RCC 7860 (cell line): ENCODE measurements at regions not wholly inside any gene's neighbourhood (a gene's known extent, or its start where the extent isn't known, plus 50 kb on each side); places are given as distances from the start of the nearest gene placed in this dataset.
"Not testable (repeated sequence)": the region's sequence is repeated elsewhere in the genome, so short reads cannot be mapped to it uniquely, and the experiment has no call there.

Experiments used
- DNase-seq: peaks from one replicate; pipeline ENCODE4 v3.0.0-alpha.2; 2015; ENCODE audit warnings: low spot score
- FAIRE-seq: peaks from 2 replicates; lab custom pipeline; 2012; peaks lifted over from hg19 to GRCh38; lab: Jason Lieb, UNC

DNA sequence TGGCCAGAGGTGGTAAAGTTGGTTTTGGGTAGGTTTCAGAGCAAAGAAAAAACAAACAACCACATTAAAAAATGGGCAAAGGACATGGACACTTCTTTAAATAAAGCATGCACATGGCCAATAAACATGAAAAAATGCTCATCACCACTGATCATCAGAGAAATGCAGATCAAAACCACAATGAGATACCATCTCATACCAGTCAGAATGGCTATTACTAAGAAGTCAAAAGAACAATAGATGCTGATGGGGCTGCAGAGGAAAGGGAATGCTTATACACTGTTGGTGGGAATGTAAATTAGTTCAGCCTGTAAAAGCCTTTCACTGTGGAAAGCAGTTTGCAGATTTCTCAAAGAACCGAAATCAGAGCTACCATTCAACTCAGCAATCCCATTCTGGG lies 598.4 kb upstream of the SOX9 start:
- FAIRE-seq (no peak), DNase-seq (no peak)

DNA sequence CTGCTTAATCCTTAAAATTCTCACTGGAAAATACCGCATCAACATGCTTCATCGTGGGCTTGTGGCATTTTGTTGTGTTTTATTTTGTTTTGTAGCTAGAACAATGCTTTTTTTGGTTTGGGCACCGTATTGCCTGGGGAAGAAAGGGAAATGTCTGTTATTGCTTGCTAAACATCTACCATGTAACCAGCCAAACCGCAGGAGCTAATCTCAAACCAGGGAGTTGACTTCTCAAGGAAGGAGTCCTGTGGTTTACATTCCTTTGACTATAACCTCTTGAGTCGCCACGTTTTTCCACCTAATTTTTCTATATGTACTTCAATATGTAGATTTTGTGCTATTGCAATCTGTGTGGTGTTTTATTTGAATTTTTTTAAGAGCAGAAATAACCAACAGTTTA lies 593.5 kb upstream of the SOX9 start:
- peak; percentile 39 for DNase-seq
- peak; percentile 77 for FAIRE-seq

- DNase-seq, result no peak
- FAIRE-seq, result no peak
Measured at GRCh38 chr17:71528210-71528609, 592.6 kb upstream of the SOX9 start.

- FAIRE-seq (no peak), DNase-seq (no peak)
Measured at GRCh38 chr17:71530248-71530647, 590.6 kb upstream of the SOX9 start.

DNA sequence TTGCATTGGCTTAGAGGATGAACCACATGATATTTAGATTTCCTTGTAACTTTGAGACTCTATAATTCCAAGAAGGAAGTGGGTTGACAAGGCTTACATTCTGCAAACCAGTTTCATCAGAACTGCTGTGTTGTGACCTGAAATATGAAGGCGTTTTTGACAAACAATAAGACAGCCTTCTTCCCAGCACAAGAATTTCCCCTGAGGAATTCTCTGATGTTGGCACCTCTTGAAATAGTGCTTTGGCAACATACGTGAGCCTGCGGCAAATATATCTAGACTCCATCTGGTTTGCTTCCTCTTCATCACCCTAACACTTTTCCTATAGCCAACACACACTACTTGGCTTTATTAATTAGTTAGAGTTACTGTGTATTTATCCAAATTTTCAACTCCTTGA lies 585.5 kb upstream of the SOX9 start:
- no peak for DNase-seq
- FAIRE-seq, result no peak

DNA sequence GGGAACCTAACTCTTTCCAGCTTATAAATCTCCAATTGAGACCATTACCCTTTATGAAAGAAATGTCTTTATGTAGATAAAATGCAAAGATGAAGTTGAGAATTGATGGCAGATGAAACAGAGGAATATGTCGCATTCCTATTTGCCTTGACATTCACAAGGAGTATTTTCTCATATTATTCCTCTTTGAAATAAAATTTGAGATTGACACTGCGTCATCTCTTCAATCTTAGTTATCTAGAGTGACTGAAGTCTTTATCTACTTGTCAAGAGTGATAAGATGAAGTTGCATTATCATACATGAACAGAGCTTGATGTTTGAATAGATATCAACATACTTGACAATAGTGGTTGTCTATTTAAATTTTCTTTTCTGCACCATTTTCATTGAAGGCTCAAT lies 574.4 kb upstream of the SOX9 start:
- FAIRE-seq, result no peak
- DNase-seq, result no peak

DNA sequence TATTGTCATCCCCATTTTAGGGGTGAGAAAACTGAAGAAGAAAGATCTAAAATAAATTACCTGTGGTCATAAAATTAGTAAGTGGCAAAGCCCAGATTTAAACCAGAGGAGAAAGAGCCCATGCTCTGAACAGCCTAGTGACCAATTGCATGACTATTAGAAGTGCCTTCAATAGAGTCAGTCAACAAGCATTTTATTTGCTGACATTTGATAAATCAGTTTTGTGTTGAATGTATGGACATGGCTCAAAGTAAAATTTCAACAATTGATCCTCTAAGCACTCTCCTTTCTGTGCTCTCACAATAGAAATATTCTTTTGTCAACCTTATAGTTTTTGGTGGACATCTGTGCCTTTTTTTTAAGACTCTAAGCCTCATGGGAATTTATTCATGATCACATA lies 572.9 kb upstream of the SOX9 start:
- DNase-seq (no peak), FAIRE-seq (no peak)

DNA sequence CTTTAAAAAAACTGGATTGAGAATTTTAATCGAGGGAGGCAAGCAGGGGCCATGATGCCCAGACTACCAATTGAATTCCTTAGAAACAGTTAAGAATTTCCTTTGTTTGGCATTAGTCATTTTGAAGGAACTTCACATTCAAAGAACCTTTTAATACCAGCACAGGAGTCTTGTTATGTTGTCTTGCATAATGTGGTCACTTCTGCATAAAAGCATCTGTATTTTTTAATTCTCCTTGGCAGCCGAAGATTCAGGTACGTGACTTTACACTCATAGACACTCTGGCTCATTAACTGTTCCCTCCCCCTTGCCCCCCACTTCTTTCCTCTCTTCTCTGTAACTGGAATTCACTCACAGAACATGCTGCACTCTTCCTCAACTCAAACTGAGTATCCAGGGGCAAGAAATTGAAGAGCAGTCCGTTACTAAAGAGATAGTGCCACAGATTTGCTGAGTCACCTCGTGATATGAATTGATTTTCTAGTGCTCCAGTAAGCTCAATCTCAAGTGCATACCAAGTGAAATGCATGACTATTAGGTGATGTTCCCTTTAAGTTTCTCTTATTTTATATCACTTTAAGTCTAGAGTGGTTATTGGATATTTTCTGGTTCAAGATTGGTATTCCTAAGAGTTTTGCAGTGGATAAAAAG lies 572.2 kb upstream of the SOX9 start:
- FAIRE-seq, result no peak

DNA sequence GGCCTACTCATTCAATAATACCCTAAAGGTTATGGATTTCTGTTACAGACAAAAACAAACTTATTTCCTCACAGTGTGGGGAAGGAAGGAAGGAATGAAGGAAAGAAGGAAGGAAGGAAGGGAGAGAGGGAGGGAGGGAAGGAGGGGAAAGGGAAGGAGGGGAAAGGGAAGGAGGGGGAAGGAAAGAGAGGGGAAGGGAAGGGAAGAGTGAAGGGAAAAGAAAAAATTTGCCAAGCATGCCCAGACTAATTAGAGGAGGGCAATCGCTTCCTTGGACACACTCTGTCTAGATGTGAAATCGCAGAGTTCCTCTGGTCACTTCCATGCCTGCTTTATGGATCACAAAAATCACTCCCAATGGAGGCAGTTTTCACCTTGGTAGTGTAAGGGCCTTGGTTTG lies 570.1 kb upstream of the SOX9 start:
- FAIRE-seq (no peak), DNase-seq (no peak)

More for the DNA sequence above, 572.2 kb upstream of the SOX9 start:
- DNase-seq, result peak; percentile 54

DNA sequence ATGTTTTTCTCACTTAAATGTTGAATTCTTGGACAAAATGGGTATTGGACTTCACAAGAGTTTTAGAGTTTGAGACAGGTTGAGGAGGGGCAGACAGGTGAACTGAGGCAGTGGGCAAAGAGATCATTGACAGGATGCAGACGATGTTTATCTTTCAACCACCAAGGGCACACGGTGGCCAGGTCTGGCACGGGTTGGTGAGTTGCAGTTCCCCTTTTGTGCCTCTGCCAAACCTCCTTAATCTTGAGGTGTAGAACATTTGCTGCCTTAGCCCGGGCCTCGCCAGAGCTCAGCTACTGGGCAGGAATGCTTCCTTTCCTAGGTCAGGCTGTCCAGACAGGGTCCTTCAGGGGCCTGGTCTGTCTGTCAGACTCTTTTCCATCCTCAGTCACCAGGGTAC lies 567.4 kb upstream of the SOX9 start:
- DNase-seq (no peak), FAIRE-seq (no peak)

GRCh38 chr17:71558901-71559300 lies 561.9 kb upstream of the SOX9 start:
- DNase-seq, result no peak
- FAIRE-seq, result no peak

GRCh38 chr17:71572343-71572742 lies 548.5 kb upstream of the SOX9 start:
- FAIRE-seq, result no peak
- DNase-seq, result no peak

GRCh38 chr17:71578446-71578845 lies 542.4 kb upstream of the SOX9 start:
- no peak for DNase-seq
- FAIRE-seq, result no peak

- FAIRE-seq, result no peak
- no peak for DNase-seq
Measured at GRCh38 chr17:71580220-71580619, 540.6 kb upstream of the SOX9 start.

DNA sequence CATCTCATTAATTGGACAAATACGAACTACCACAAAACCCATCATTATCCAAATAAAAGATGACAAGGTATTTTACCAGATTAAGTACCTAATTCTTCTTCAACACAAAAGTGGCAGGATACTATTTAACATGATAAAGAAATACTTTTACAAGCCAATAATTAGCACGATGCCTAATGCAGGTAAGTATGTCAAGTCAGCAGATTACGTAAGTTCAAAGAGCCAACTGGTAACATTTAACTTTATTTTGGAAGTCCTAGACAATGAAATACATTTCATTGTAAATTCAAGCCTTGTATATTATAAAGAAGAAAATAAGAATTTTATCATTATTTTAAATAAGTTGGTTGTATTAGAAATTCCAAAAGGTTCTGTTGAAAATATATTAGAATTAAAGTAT lies 535.3 kb upstream of the SOX9 start:
- DNase-seq, result no peak
- FAIRE-seq, result no peak

- DNase-seq (no peak), FAIRE-seq (no peak)
Measured at GRCh38 chr17:71592431-71592830, 528.4 kb upstream of the SOX9 start.

- no peak for FAIRE-seq
- no peak for DNase-seq
Measured at GRCh38 chr17:71593078-71593477, 527.7 kb upstream of the SOX9 start.

- DNase-seq, FAIRE-seq: not testable (repeated sequence)
Measured at GRCh38 chr17:71599583-71599982, 521.2 kb upstream of the SOX9 start.

GRCh38 chr17:71600137-71600789 lies 520.6 kb upstream of the SOX9 start:
- DNase-seq (no peak), FAIRE-seq (no peak)

DNA sequence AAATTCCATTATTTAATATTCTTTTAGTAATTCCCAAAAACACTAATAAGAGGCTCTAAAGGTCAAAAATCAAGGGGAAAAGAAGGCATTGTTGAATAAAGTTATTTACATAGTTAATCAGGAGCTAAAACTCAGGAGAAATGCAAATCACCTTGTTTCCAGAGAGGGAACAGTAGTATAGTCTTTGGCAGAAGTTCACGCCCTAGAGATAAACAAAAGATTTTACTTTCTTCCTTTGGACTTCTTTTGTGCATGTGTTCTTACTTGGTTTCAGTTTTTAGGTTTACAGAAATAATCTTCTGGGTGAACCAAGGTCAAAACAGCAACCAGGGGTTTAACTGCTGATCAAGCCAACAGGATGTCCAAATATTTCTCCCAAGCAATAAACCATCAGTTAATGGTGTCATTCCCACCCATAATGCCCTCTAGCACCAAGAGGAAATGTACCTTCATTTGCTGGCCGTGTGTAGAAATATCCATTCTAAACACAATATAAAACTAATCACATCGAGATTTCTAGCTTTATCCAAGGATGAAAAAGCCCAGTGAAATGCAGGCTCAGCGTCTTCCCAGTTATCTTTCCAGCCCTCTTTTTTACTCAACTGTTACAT lies 518.8 kb upstream of the SOX9 start:
- DNase-seq (no peak), FAIRE-seq (no peak)

GRCh38 chr17:71613996-71614395 lies 506.8 kb upstream of the SOX9 start:
- no peak for DNase-seq
- no peak for FAIRE-seq

DNA sequence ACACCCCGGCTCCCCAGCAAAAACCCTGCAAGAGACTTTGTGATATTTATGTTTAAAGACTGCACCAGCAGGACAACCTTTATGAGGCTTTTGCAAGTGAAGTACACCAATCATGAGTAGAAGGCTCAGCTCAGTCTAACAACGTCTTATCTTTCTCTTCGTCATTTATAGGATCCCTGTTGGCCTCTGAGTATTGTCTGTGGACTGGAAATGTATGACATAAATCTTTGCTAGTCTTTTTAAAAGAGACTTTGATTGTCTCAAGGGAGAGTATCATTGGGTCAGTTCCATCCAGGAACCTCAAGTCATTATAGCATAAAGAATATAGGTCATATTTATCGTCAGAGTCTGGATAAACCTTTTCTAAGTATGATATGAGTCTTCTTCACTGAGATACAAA lies 505.0 kb upstream of the SOX9 start:
- DNase-seq (no peak), FAIRE-seq (no peak)
